Endothelial cell of umbilical vein (primary cell): ENCODE measurements at regions not wholly inside any gene's neighbourhood (a gene's known extent, or its start where the extent isn't known, plus 50 kb on each side); places are given as distances from the start of the nearest gene placed in this dataset.
"Not testable (repeated sequence)": the region's sequence is repeated elsewhere in the genome, so short reads cannot be mapped to it uniquely, and the experiment has no call there.

Experiments
- BruUV-seq: library from RNA; stranded (reverse); fragments of 400-500 nt; replicated peaks from 2 replicates; lab custom pipeline; 2021; lab: Mats Ljungman, UMichigan
- CTCF ChIA-PET: fragments of 300-600, 350-600 bp; sonication (Branson Sonifier 250); formaldehyde crosslinking; loops from one replicate; lab custom pipeline; 2021; ENCODE audit warnings: antibody characterized with exemption, inconsistent platforms; lab: Charles Lee
- POLR2A ChIA-PET: fragments of 300-600, 350-600 bp; sonication (Branson Sonifier 250); formaldehyde crosslinking; loops from one replicate; lab custom pipeline; 2021; ENCODE audit warnings: antibody characterized with exemption, inconsistent platforms; lab: Charles Lee
- DNase-seq: peaks from one replicate; pipeline ENCODE4 v3.0.0-alpha.2; 2011; ENCODE audit warnings: low read depth, low spot score
- FAIRE-seq: peaks from 2 replicates; lab custom pipeline; 2011; peaks lifted over from hg19 to GRCh38; lab: Jason Lieb, UNC
- H2AFZ ChIP-seq: 2 replicates; pipeline ENCODE4 v1.6.0; 2012; ENCODE audit warnings: low read depth, low read length, control low read depth, inconsistent platforms
- H3K27ac ChIP-seq: 2 replicates; pipeline ENCODE4 v1.5.1; 2011; ENCODE audit warnings: low read depth, mild to moderate bottlenecking, control low read depth, low read length, moderate library complexity; ENCODE audit not compliant: insufficient read depth
- H3K27me3 ChIP-seq, 2 experiments: 2 replicates each; pipeline versions ENCODE4 v1.6.0 to v1.6.1; 2011; ENCODE audit warnings: low read length in 2 of 2, mixed read lengths in 1 of 2; ENCODE audit not compliant: control insufficient read depth in 2 of 2, insufficient read depth in 2 of 2
- H3K36me3 ChIP-seq, 2 experiments: 2 replicates in 1 of 2; 3 replicates in 1 of 2; pipeline ENCODE4 v1.5.1; 2011; ENCODE audit warnings: low read length in 2 of 2, mild to moderate bottlenecking in 1 of 2, moderate library complexity in 1 of 2; ENCODE audit not compliant: control insufficient read depth in 2 of 2, insufficient read depth in 2 of 2; ENCODE audit errors: extremely low read depth in 1 of 2
- H3K4me1 ChIP-seq: 3 replicates; pipeline ENCODE4 v1.5.1; 2011; ENCODE audit warnings: mild to moderate bottlenecking, low read length; ENCODE audit not compliant: control insufficient read depth, insufficient read depth; ENCODE audit errors: extremely low read depth
- H3K4me2 ChIP-seq: 2 replicates; pipeline ENCODE4 v1.6.1; 2011; ENCODE audit warnings: low read length, control low read depth, mixed read lengths; ENCODE audit not compliant: insufficient read depth
- H3K4me3 ChIP-seq, 3 experiments: fragments of 200-600 bp in 1 of 3; sonication (generic), shearing (Covaris generic) in 1 of 3; replicated peaks in 1 of 3; 2 replicates each; pipeline ENCODE4 v1.5.1; 2011 to 2016; ENCODE audit warnings: control low read depth in 3 of 3, low read length in 3 of 3, mild to moderate bottlenecking in 2 of 3, inconsistent platforms in 1 of 3, low read depth in 1 of 3, moderate library complexity in 1 of 3; ENCODE audit not compliant: insufficient read depth in 1 of 3
- H3K79me2 ChIP-seq: 2 replicates; pipeline ENCODE4 v1.6.0; 2012; ENCODE audit warnings: low read length, inconsistent platforms; ENCODE audit not compliant: control insufficient read depth, insufficient read depth
- H3K9ac ChIP-seq: replicated peaks from 2 replicates; pipeline ENCODE3; 2011; ENCODE audit warnings: low read length, control low read depth; ENCODE audit not compliant: insufficient read depth; ENCODE audit errors: extremely low read depth
- H3K9me1 ChIP-seq: replicated peaks from 3 replicates; pipeline ENCODE4 v1.6.0; 2011; ENCODE audit warnings: mild to moderate bottlenecking, low read length; ENCODE audit not compliant: control insufficient read depth, insufficient read depth; ENCODE audit errors: extremely low read depth
- H3K9me3 ChIP-seq: replicated peaks from 2 replicates; pipeline ENCODE4 v1.5.1; 2012; ENCODE audit warnings: low read length, inconsistent platforms; ENCODE audit not compliant: control insufficient read depth, insufficient read depth
- H4K20me1 ChIP-seq: replicated peaks from 2 replicates; pipeline ENCODE3; 2011; ENCODE audit warnings: mild to moderate bottlenecking, low read length; ENCODE audit not compliant: control insufficient read depth, insufficient read depth; ENCODE audit errors: extremely low read depth
- FOS ChIP-seq: IDR thresholded peaks from 2 replicates; pipeline ENCODE4 v1.6.1; 2011; ENCODE audit warnings: mild to moderate bottlenecking, low read length, moderate library complexity, borderline replicate concordance; ENCODE audit not compliant: insufficient read depth
- dilution Hi-C: fragments of 300-500 bp; cut with MboI; formaldehyde crosslinking; loops from one replicate; pipeline ENCODE4 v1.15.0; 2019; ENCODE audit warnings: low sequenced_read_pairs; ENCODE audit not compliant: extremely low pct_ligation_motif_present
- intact Hi-C: fragments of 100-400 bp; cut with micrococcal nuclease; formaldehyde crosslinking; loops from one replicate; pipeline ENCODE4 v1.10.0; 2022

DNA sequence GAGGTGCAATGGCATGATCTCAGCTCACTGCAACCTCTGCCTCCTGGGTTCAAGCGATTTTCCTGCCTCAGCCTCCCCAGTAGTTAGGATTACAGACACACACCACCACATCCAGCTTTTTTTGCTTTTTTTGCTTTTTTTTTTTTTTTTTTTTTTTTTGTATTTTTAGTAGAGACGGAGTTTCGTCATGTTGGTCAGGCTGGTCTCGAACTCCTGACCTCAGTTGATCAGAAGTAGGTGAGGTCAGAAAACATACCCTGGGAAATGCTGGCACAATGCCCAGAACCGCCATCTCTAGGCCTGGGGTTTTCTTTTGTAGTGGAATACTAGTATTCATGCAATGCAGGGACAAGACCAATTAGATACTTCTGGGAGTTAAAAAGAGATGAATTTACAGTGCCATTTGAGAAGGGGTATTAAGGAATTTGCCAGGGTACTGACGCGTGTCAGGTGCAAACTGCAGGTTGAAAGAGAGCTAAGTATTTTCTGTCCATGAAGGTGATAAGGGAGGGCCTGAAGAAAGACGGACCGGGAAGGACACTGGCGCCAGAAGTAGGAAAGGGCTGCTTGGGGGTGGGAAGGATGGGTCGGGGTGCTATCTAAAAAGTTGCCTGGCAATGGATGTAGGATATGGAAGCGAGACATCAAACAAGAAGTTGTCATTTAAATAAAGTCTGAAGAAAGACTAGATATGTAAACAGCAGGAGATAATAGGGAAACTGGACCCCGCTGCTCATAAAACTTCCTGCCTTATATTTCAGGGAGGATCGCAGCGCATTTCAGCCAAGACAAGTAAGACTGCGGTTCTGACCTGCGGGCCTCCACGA, 95.8 kb downstream of the PPIAL4G start:
- H3K4me1 ChIP-seq, POLR2A ChIA-PET, H3K9me1 ChIP-seq, H3K27me3 ChIP-seq, H3K9me3 ChIP-seq, H3K79me2 ChIP-seq, H3K36me3 ChIP-seq, dilution Hi-C loops, H3K9ac ChIP-seq, BruUV-seq, DNase-seq, H3K4me2 ChIP-seq, H2AFZ ChIP-seq, H4K20me1 ChIP-seq, FAIRE-seq, H3K27ac ChIP-seq, CTCF ChIA-PET, intact Hi-C loops, H3K4me3 ChIP-seq: not testable (repeated sequence)

DNA sequence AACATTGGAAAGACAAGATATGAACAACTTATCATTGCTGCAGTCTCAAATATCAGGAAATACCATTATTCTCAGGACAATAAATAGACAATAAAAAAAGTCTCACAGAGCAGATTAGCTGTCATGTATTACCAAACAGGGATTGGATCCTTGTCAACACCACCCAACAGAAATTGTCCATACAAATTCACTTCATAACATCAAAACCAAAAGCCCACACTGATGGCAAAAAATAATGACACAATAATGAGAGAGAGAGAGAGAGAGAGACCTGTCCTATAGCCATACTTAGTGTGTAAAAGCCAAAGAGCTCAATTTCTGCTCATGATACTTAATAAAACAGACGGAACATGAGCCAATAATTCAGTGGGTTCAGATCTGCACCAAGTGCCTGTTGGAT, 96.5 kb downstream of the PPIAL4G start:
- Histone ChIP-seq H3K9ac (no peak overlapping the region), H3K4me2 (no peak overlapping the region), H3K79me2 (no peaks in the 10 kb centered on the region), H2AFZ (no peak overlapping the region), H3K36me3 (no peaks in the 10 kb centered on the region), H3K4me1 (no peaks in the 10 kb centered on the region), H3K9me1 (no peaks in the 10 kb centered on the region), H4K20me1 (no peaks in the 10 kb centered on the region), H3K27me3 (peaks cover 4 to 8% of the 10 kb centered on the region in 2 experiments), H3K27ac (no peak overlapping the region), H3K4me3 (no peak overlapping the region), H3K9me3 (no peaks in the 10 kb centered on the region)
- no peak for TF ChIP-seq FOS
- dilution Hi-C loops: no loop called here
- DNase-seq (no peak), FAIRE-seq (no peak)
- BruUV-seq: no TSS peak
- CTCF ChIA-PET: no interaction called here
- intact Hi-C loops: no loop called here
- POLR2A ChIA-PET: no interaction called here

DNA sequence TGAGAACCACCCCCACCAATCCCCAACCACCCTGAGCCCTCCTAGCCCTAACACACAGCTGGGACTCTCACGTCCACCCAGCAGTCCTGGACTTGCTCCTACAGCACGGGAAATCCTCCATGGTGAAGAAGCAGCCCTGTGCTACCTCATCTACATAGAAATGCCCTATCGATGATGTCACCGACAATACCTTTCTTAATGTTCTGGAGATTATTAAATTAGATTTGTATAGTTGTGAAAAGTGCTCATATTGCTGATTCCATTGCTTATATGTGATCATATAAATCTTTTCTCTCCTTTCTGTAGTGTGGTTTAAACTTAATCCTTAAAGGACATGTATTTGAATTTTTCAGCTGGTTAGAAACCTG, 97.1 kb downstream of the PPIAL4G start:
- intact Hi-C loops, BruUV-seq, H4K20me1 ChIP-seq, H3K79me2 ChIP-seq, H3K9me3 ChIP-seq, H3K4me3 ChIP-seq, H3K4me2 ChIP-seq, dilution Hi-C loops, H3K9ac ChIP-seq, DNase-seq, CTCF ChIA-PET, H3K27ac ChIP-seq, H3K4me1 ChIP-seq, H3K36me3 ChIP-seq, POLR2A ChIA-PET, H2AFZ ChIP-seq, H3K9me1 ChIP-seq, FAIRE-seq, H3K27me3 ChIP-seq: not testable (repeated sequence)
